ENCODE measurements at regions not wholly inside any gene's neighbourhood (a gene's known extent, or its start where the extent isn't known, plus 50 kb on each side); places are given as distances from the start of the nearest gene placed in this dataset.
A peak's percentile ranks its signal among the peaks of the same experiment; 100 is the strongest.

GRCh38 chr11:80846979-80847378, 1406.1 kb upstream of the TENM4 start (continued):
- TF ChIP-seq SKIL (IDR thresholded peaks at IDR 0.05; ENCODE audit: low read depth, poor library complexity, severe bottlenecking) (peak; percentile 47), STAT1 (conservative IDR thresholded peaks at IDR 0.05) (no peak), SREBF2 (IDR thresholded peaks at IDR 0.05; ENCODE audit: low read length) (no peak), WRNIP1 (IDR thresholded peaks at IDR 0.05; ENCODE audit: borderline replicate concordance, low read depth, low read length) (no peak), REST (IDR thresholded peaks at IDR 0.05; ENCODE audit: low read depth, low read length) (no peak), IKZF1 (conservative IDR thresholded peaks at IDR 0.05) (peak; percentile 76), SMAD5 (IDR thresholded peaks at IDR 0.05; ENCODE audit: low read depth) (no peak), MYB (IDR thresholded peaks at IDR 0.05; ENCODE audit: borderline replicate concordance, low read depth, low read length) (no peak), NFIC (IDR thresholded peaks at IDR 0.05; ENCODE audit: low read depth, low read length) (peak; percentile 88), ZNF217 (IDR thresholded peaks at IDR 0.05) (no peak), POLR2AphosphoS5 (IDR thresholded peaks at IDR 0.05; ENCODE audit: low read length) (no peak), E2F8 (IDR thresholded peaks at IDR 0.05; ENCODE audit: low read depth, partially characterized antibody) (no peak), HDAC6 (IDR thresholded peaks at IDR 0.05; ENCODE audit: unreplicated experiment) (no peak), STAT3 (IDR thresholded peaks at IDR 0.05; ENCODE audit: low read depth, low read length) (no peak), CEBPZ (IDR thresholded peaks at IDR 0.05; ENCODE audit: low read depth, low read length) (no peak)
- TF ChIP-seq, protein P1, sequence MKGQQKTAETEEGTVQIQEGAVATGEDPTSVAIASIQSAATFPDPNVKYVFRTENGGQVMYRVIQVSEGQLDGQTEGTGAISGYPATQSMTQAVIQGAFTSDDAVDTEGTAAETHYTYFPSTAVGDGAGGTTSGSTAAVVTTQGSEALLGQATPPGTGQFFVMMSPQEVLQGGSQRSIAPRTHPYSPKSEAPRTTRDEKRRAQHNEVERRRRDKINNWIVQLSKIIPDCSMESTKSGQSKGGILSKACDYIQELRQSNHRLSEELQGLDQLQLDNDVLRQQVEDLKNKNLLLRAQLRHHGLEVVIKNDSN (IDR thresholded peaks at IDR 0.05; ENCODE audit: borderline replicate concordance, extremely low read length, insufficient read depth, low read depth, low read length), result no peak
- TF ChIP-seq, protein P2, sequence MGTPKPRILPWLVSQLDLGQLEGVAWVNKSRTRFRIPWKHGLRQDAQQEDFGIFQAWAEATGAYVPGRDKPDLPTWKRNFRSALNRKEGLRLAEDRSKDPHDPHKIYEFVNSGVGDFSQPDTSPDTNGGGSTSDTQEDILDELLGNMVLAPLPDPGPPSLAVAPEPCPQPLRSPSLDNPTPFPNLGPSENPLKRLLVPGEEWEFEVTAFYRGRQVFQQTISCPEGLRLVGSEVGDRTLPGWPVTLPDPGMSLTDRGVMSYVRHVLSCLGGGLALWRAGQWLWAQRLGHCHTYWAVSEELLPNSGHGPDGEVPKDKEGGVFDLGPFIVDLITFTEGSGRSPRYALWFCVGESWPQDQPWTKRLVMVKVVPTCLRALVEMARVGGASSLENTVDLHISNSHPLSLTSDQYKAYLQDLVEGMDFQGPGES (IDR thresholded peaks at IDR 0.05), result no peak
